Lung (tissue), 11 donors: ENCODE measurements at regions not wholly inside any gene's neighbourhood (a gene's known extent, or its start where the extent isn't known, plus 50 kb on each side); places are given as distances from the start of the nearest gene placed in this dataset.

ENCODE experiments used
- ATAC-seq: fragments of 200-7000 bp; cut with Tn5 transposase; one replicate; pipeline ENCODE4 v1.9.1; 2020; ENCODE audit warnings: moderate number of reproducible peaks; ENCODE audit not compliant: insufficient read depth, low FRiP score
- DNase-seq, 3 donors: peaks; one replicate each; pipeline ENCODE4 v3.0.0-alpha.2; 2013 to 2017
- H3K27ac ChIP-seq, 2 donors: one replicate each; pipeline ENCODE4 v1.5.1; 2013; ENCODE audit warnings: mild to moderate bottlenecking in 2 of 2, moderate library complexity in 2 of 2, control low read depth in 1 of 2, inconsistent platforms in 1 of 2, low read depth in 1 of 2, low read length in 1 of 2
- H3K27me3 ChIP-seq, 3 donors: one replicate each; pipeline ENCODE4 v1.5.1; 2013; ENCODE audit warnings: low read length in 2 of 3; ENCODE audit not compliant: control insufficient read depth in 3 of 3, insufficient read depth in 3 of 3
- H3K36me3 ChIP-seq, 4 donors: one replicate each; pipeline ENCODE4 v1.5.1; 2013; ENCODE audit warnings: low read length in 4 of 4, mild to moderate bottlenecking in 1 of 4, moderate library complexity in 1 of 4; ENCODE audit not compliant: control insufficient read depth in 4 of 4, insufficient read depth in 4 of 4
- H3K4me1 ChIP-seq, 5 donors: one replicate each; pipeline ENCODE4 v1.5.1; 2013; ENCODE audit warnings: low read length in 5 of 5, mild to moderate bottlenecking in 2 of 5, moderate library complexity in 1 of 5; ENCODE audit not compliant: control insufficient read depth in 5 of 5, insufficient read depth in 5 of 5
- H3K4me3 ChIP-seq: one replicate; pipeline ENCODE4 v1.5.1; 2013; ENCODE audit warnings: mild to moderate bottlenecking, control low read depth, moderate library complexity
- H3K9ac ChIP-seq, 2 donors: one replicate each; pipeline ENCODE4 v1.5.1; 2013; ENCODE audit warnings: low read length in 2 of 2, control low read depth in 1 of 2; ENCODE audit not compliant: insufficient read depth in 1 of 2
- H3K9me3 ChIP-seq, 4 donors: one replicate each; pipeline ENCODE4 v1.5.1; 2013; ENCODE audit warnings: low read length in 3 of 4, mild to moderate bottlenecking in 1 of 4, moderate library complexity in 1 of 4; ENCODE audit not compliant: control insufficient read depth in 4 of 4, insufficient read depth in 3 of 4
- WGBS, 2 donors: extraction: QIAGEN DNeasy Blood & Tissue Kit; methylation state at CpG; one replicate each; pipeline ENCODE4 v1.1.7; 2013; 5-methylcytosine and 5-hydroxymethylcytosine counted together
- TF ChIP-seq, protein P1 (sequence below): IDR thresholded peaks from 2 replicates; pipeline ENCODE4 v1.5.1; 2012; ENCODE audit warnings: mild to moderate bottlenecking; ENCODE audit errors: control extremely low read depth, extremely low read depth
- donor health status: control.
- donor health status: control.
- donor health status: Bipolar disorder and iron deficiency.
- donor health status: healthy.
- donor health status: DM: yes; HTN: yes; CAD: no.

DNA sequence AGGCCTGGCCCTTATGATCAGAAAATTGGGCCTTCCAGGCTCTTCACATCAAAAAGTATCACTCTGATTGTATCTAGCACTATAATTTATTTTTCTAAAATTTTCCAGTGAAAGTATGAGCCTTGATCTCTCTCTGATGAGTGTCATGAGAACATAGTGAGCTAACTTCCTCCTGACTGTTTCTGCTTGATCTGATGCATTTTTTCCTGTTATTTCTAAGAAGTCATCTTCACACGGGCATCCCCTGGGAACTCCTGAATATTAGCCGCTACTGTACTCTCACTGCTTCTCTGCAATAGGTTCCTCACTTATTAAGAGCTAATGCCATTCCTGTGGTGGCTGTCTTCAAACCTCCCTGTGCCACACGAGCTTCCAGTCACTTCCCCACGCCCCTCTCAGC is 63.1 kb upstream of the ZPBP start:
- Histone ChIP-seq H3K27ac (no peak overlapping the region), H3K36me3 (no peaks in the 10 kb centered on the region), H3K4me1 (no peaks in the 10 kb centered on the region), H3K9ac (no peak overlapping the region), H3K27me3 (no peaks in the 10 kb centered on the region), H3K9me3 (no peaks in the 10 kb centered on the region), H3K4me3 (no peak overlapping the region)
- ATAC-seq, result no peak
- TF ChIP-seq, protein P1, sequence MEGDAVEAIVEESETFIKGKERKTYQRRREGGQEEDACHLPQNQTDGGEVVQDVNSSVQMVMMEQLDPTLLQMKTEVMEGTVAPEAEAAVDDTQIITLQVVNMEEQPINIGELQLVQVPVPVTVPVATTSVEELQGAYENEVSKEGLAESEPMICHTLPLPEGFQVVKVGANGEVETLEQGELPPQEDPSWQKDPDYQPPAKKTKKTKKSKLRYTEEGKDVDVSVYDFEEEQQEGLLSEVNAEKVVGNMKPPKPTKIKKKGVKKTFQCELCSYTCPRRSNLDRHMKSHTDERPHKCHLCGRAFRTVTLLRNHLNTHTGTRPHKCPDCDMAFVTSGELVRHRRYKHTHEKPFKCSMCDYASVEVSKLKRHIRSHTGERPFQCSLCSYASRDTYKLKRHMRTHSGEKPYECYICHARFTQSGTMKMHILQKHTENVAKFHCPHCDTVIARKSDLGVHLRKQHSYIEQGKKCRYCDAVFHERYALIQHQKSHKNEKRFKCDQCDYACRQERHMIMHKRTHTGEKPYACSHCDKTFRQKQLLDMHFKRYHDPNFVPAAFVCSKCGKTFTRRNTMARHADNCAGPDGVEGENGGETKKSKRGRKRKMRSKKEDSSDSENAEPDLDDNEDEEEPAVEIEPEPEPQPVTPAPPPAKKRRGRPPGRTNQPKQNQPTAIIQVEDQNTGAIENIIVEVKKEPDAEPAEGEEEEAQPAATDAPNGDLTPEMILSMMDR, result no peak
- 42 to 57% methylated on average over 4 of the region's 4 CpGs for WGBS, 2 donors
- no peak for DNase-seq

DNA sequence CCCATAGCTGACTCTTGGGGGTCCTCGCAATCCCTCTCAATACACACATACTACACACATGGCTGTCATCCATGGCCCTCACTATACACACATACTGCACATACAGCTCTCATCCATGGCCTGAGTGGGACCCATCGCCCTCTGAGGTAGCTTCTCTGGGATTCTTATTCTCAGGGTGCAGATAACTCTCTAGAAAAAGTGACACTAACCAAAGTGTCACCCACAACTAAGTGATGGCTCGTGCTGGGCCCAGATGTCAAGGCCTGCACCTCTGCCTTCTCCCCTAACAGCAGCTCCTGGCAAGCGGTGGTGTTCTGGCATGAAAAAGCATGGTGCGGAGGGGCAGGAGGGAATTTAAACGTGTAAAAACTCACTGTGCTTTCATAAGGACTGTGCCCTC is 62.7 kb upstream of the ZPBP start:
- Histone ChIP-seq H3K4me1 (no peaks in the 10 kb centered on the region), H3K9ac (no peak overlapping the region), H3K27ac (no peak overlapping the region), H3K9me3 (no peaks in the 10 kb centered on the region), H3K36me3 (no peaks in the 10 kb centered on the region), H3K27me3 (no peaks in the 10 kb centered on the region), H3K4me3 (no peak overlapping the region)
- DNase-seq (no peak), ATAC-seq (no peak)
- TF ChIP-seq, protein P1, result no peak
- 85 to 87% methylated on average over 6 of the region's 6 CpGs for WGBS, 2 donors

DNA sequence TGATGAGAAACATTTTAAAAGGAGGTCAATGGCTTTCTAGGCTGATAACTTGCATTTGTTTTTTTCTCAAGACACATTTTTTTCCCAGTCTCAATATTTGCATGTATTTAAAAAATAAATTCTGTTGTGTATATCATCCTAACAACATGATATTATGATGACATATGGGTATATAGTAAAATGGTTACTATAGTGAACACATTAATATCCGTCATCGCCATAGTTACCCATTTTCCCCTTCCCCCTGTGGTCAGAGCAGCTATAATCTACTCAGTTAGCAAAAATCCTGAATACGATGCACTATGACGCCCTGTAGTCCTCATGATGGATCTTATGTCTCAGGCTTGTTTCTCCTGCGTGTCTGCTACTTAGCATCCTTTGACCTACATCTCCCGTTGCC is 60.9 kb upstream of the ZPBP start:
- H3K4me3 ChIP-seq, result no peak overlapping the region
- WGBS, 2 donors, result 86 to 92% methylated on average over 6 of the region's 6 CpGs

DNA sequence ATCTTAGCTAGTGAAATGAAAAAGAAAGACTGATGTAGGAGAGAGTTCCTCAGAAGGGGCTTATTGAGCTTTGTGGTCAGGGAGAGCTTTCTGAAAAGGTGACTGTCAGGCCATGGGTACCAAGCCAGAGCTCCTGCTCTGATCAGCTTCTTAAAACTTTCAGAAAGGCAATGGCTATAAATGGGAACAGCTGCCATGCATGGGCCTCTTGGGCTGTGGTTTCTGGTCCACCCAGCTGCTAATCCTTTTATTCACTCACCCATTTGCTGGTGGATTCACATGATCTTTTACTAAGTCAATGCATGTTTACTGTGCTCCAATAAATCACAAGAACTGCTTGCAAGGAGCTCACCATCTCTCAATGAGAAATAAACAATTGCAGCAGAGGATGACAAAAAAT is 60.1 kb upstream of the ZPBP start:
- no peaks in the 10 kb centered on the region for H3K4me1 ChIP-seq
- no peak overlapping the region for H3K9ac ChIP-seq
- H3K4me3 ChIP-seq, result no peak overlapping the region
- H3K27ac ChIP-seq, result no peak overlapping the region
- no peaks in the 10 kb centered on the region for H3K27me3 ChIP-seq
- TF ChIP-seq, protein P1, result no peak
- DNase-seq (no peak), ATAC-seq (no peak)
- H3K36me3 ChIP-seq, result no peaks in the 10 kb centered on the region
- no peaks in the 10 kb centered on the region for H3K9me3 ChIP-seq

More for the DNA sequence above, 60.9 kb upstream of the ZPBP start:
- Histone ChIP-seq H3K9ac (no peak overlapping the region), H3K9me3 (no peaks in the 10 kb centered on the region), H3K27me3 (no peaks in the 10 kb centered on the region), H3K36me3 (no peaks in the 10 kb centered on the region), H3K4me1 (no peaks in the 10 kb centered on the region), H3K27ac (no peak overlapping the region)
- DNase-seq (no peak), ATAC-seq (no peak)
- TF ChIP-seq, protein P1, result no peak
